ENCODE measurements at regions not wholly inside any gene's neighbourhood (a gene's known extent, or its start where the extent isn't known, plus 50 kb on each side); places are given as distances from the start of the nearest gene placed in this dataset.

- TF ChIP-seq CTCF (conservative IDR thresholded peaks at IDR 0.05; ENCODE audit: low read depth in 2 of 2) (no peak), EZH2phosphoT487 (IDR thresholded peaks at IDR 0.05; ENCODE audit: unreplicated experiment) (no peak), POLR2AphosphoS5 (IDR thresholded peaks at IDR 0.05; ENCODE audit: low read depth) (no peak), JUNB (IDR thresholded peaks at IDR 0.05; ENCODE audit: unreplicated experiment) (no peak), EZH2 (IDR thresholded peaks at IDR 0.05; ENCODE audit: low read depth, unreplicated experiment) (no peak), ETS1 (IDR thresholded peaks at IDR 0.05) (no peak), ZNF331 (CRISPR knock-in tag; IDR thresholded peaks at IDR 0.05; ENCODE audit: low read depth) (no peak), CREB1 (CRISPR knock-in tag; IDR thresholded peaks at IDR 0.05; ENCODE audit: low read depth) (no peak), NANOG (IDR thresholded peaks at IDR 0.05; ENCODE audit: borderline replicate concordance) (no peak), REST (IDR thresholded peaks at IDR 0.05; ENCODE audit: unreplicated experiment) (no peak), ZNF462 (CRISPR knock-in tag; IDR thresholded peaks at IDR 0.05) (no peak), ZNF114 (CRISPR knock-in tag; IDR thresholded peaks at IDR 0.05) (no peak)
Observed at GRCh38 chr15:96246057-96246456, 84.4 kb upstream of the NR2F2 start.
